Pancreas (tissue), 10 donors: ENCODE measurements at regions not wholly inside any gene's neighbourhood (a gene's known extent, or its start where the extent isn't known, plus 50 kb on each side); places are given as distances from the start of the nearest gene placed in this dataset.

Source experiments
- ATAC-seq, 4 donors: fragments of 200-7000 bp; cut with Tn5 transposase; one replicate each; pipeline versions ENCODE4 v1.8.0 to v1.9.1; 2020; ENCODE audit warnings: mild to moderate bottlenecking in 4 of 4, moderate library complexity in 4 of 4
- DNase-seq, 6 donors: peaks; one replicate each; pipeline ENCODE4 v3.0.0-alpha.2; 2020
- FAIRE-seq: peaks from 2 replicates; lab custom pipeline; 2012; peaks lifted over from hg19 to GRCh38; lab: Jason Lieb, UNC
- H3K27ac ChIP-seq, 4 donors: fragments of 200-600 bp; sonication (generic); 1 replicate in 3 of 4; 2 replicates in 1 of 4; pipeline versions ENCODE4 v1.5.0 to v1.8.0; 2020
- H3K27me3 ChIP-seq, 4 donors: fragments of 200-600 bp; one replicate each; pipeline ENCODE4 v1.8.0; 2021
- H3K36me3 ChIP-seq, 3 donors: fragments of 200-600 bp; sonication (generic) in 1 of 3; one replicate each; pipeline versions ENCODE4 v1.5.0 to v1.8.0; 2020 to 2021
- H3K4me1 ChIP-seq, 3 donors: fragments of 200-600 bp; one replicate each; pipeline ENCODE4 v1.8.0; 2021
- H3K4me3 ChIP-seq, 4 donors: fragments of 200-600 bp; sonication (generic) in 2 of 4; one replicate each; pipeline versions ENCODE4 v1.5.0 to v1.8.0; 2020 to 2021
- H3K9me3 ChIP-seq, 4 donors: fragments of 200-600 bp; one replicate each; pipeline ENCODE4 v1.8.0; 2021
- WGBS, 2 donors: extraction: QIAGEN DNeasy Blood & Tissue Kit; methylation state at CpG; one replicate each; pipeline ENCODE4 v1.1.7; 2013; 5-methylcytosine and 5-hydroxymethylcytosine counted together
- intact Hi-C, 3 donors: fragments of 100-400 bp; cut with DNase I; formaldehyde crosslinking; loops; one replicate each; pipeline versions ENCODE4 v1.11.1 to v1.14.2; 2022
- TF ChIP-seq, protein P1 (sequence below), 4 donors: fragments of 200-600 bp; sonication (generic) in 3 of 4; IDR thresholded peaks; one replicate each; pipeline versions ENCODE4 v1.5.0 to v1.8.0; 2021; ENCODE audit warnings: antibody characterized with exemption in 4 of 4
- donor health status: healthy with polysubstance abuse.
- donor health status: DM: no; HTN: no; CAD: no; lungs with moderate emphysema.
- donor health status: DM: no; HTN: no; CAD: no.
- donor health status: control.
- donor health status: control.
- donor health status: Bipolar disorder and iron deficiency.
- donor health status: DM: yes; HTN: yes; CAD: no.
- donor health status: DM: no; HTN: no; CAD: no.
- donor health status: DM: no; HTN: no; CAD: no.
- donor health status: DM: yes; HTN: yes; CAD: no.

DNA sequence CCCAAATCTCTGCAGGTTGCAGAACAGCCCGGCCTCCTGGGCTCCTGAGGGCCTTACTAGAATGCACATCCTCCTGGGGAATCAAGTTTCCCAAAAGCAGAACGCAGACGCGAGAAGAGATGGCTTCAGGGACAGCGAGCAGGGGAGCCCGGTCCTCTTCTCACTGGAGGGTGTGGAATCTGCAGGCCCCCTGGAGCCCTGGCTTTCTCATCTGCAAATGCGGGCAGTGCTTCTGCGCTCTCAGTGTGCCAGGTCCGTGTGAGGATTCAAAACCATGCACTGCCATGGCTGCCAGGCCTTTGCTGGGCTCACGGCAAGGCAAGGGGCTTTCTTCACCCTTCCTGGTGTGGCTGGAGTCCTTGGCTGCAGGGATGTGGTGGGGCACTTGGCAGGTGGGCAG is 330.9 kb upstream of the MKI67 start:
- intact Hi-C loops, result no loop called here
- Histone ChIP-seq H3K36me3 (no peaks in the 10 kb centered on the region), H3K27me3 (no peaks in the 10 kb centered on the region), H3K9me3 (no peaks in the 10 kb centered on the region), H3K27ac (no peak overlapping the region), H3K4me1 (no peaks in the 10 kb centered on the region), H3K4me3 (no peak overlapping the region)
- TF ChIP-seq, protein P1, sequence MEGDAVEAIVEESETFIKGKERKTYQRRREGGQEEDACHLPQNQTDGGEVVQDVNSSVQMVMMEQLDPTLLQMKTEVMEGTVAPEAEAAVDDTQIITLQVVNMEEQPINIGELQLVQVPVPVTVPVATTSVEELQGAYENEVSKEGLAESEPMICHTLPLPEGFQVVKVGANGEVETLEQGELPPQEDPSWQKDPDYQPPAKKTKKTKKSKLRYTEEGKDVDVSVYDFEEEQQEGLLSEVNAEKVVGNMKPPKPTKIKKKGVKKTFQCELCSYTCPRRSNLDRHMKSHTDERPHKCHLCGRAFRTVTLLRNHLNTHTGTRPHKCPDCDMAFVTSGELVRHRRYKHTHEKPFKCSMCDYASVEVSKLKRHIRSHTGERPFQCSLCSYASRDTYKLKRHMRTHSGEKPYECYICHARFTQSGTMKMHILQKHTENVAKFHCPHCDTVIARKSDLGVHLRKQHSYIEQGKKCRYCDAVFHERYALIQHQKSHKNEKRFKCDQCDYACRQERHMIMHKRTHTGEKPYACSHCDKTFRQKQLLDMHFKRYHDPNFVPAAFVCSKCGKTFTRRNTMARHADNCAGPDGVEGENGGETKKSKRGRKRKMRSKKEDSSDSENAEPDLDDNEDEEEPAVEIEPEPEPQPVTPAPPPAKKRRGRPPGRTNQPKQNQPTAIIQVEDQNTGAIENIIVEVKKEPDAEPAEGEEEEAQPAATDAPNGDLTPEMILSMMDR (IDR thresholded peaks at IDR 0.05), result no peak
- FAIRE-seq (no peak), ATAC-seq (no peak), DNase-seq (no peak)
- WGBS, 2 donors, result 73 to 75% methylated on average over 10 of the region's 10 CpGs

DNA sequence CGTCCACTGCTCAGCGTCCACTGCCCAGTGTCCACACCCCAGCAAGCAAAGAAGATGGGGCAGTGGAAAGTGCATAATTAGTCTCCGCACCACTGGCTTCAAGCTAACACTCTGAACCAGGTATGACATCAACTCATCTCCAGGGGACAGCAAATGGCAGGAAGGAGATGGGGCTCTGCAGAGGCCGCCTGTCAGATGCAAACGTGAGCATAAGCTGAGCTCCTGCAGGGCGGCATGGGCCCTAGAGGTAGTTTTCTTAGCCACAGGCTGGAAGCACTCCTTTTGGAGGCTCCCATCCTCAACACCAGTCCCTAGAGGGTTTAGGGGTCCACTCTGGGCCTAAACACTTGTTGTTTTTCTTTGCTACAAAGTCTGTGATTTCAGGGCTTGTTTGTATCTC is 335.8 kb upstream of the MKI67 start:
- no peaks in the 10 kb centered on the region for H3K4me1 ChIP-seq
- H3K4me3 ChIP-seq, result no peak overlapping the region
- H3K9me3 ChIP-seq, result no peaks in the 10 kb centered on the region
- WGBS, 2 donors, result 52 to 63% methylated on average over 6 of the region's 6 CpGs
- H3K27me3 ChIP-seq, result no peaks in the 10 kb centered on the region
- no peak for FAIRE-seq
- ATAC-seq, result no peak
- intact Hi-C loops, result no loop called here
- no peaks in the 10 kb centered on the region for H3K36me3 ChIP-seq
- no peak for DNase-seq
- TF ChIP-seq, protein P1 (IDR thresholded peaks at IDR 0.05), result no peak
- no peak overlapping the region for H3K27ac ChIP-seq

DNA sequence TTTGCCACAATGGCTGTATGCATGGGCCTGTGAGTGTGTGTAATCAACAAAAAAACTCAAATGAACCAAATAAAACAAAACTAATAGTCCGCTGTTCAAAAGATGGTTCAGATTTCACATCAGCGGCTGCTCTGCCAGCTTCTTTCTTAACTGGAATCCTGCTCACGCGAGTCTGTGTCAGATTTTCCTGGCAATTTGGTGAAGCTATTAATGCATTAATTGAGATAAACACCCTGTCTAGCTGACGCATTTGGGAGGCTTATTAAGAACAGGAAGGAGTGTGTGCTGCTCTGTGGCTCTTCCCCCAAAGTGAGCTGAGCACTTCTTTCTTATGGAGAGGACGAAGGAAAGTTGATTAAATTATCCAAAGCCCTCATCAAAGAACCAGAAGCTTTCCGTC is 336.6 kb upstream of the MKI67 start:
- FAIRE-seq (no peak), ATAC-seq (no peak), DNase-seq (no peak)
- intact Hi-C loops, result no loop called here
- H3K4me3 ChIP-seq, result no peak overlapping the region
- H3K9me3 ChIP-seq, result no peaks in the 10 kb centered on the region
- H3K27me3 ChIP-seq, result no peaks in the 10 kb centered on the region
- TF ChIP-seq, protein P1 (IDR thresholded peaks at IDR 0.05), result no peak
- no peak overlapping the region for H3K27ac ChIP-seq
- WGBS, 2 donors, result 45 to 53% methylated on average over 7 of the region's 7 CpGs
- H3K36me3 ChIP-seq, result no peaks in the 10 kb centered on the region
- H3K4me1 ChIP-seq, result no peaks in the 10 kb centered on the region

DNA sequence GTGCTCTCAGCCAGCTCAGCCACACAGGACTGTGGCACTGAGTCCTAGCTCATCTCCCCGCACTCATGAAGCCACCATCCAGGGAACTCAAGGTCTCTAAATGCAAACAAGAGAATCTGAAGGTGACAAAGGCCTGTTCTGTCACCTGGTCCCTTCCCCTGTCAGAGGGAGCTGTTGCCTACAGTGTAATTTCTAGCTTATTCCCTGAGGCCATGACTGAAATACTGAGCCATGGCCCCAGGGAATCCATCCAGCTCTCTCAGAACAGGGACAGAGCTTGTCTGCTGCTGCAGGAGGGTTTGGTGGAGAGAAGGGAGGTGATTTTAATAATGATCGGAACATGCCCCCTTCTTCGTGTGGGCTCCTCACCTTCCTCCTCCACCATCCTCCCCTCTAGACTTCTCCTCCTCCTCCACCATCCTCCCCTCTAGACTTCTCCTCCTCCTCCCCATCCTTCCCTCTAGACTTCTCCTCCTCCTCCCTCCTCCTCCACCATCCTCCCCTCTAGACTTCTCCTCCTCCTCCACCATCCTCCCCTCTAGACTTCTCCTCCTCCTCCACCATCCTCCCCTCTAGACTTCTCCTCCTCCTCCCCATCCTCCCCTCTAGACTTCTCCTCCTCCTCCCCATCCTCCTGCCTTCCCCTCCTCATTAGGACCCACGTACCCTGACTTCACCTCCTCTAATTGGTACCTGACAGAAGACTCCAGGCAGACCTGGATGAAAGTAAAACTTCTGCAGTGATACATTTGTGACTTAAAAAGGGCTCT is 338.0 kb upstream of the MKI67 start:
- intact Hi-C loops, result no loop called here
- Histone ChIP-seq H3K27ac (no peak overlapping the region), H3K36me3 (no peaks in the 10 kb centered on the region), H3K27me3 (no peaks in the 10 kb centered on the region), H3K9me3 (no peaks in the 10 kb centered on the region), H3K4me3 (no peak overlapping the region), H3K4me1 (no peaks in the 10 kb centered on the region)
- ATAC-seq, result no peak
- 41 to 63% methylated on average over 4 of the region's 4 CpGs for WGBS, 2 donors
- FAIRE-seq, result peak; percentile 99
- DNase-seq, result peak in 2 of 6 donors; percentile 66 to 76
- TF ChIP-seq, protein P1 (IDR thresholded peaks at IDR 0.05), result no peak

DNA sequence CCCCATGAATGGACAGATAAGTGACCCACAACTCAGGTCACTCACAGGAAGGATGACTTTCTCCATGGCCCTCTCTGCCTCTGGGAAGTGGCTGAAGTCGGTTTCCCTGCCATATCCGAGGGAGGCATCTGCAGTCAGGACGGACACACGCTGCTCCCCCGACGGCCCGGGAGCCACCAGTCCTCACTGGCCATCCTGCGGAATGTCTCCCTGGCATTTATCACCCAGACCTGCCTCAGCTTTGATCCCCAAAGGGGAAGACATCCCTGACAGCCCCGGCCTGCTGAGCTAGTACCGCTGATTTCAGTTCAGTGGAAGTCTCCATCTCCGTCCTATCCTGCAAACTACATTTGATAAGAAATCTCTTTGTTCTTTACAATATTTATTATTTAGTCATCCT is 339.5 kb upstream of the MKI67 start:
- Histone ChIP-seq H3K27me3 (no peaks in the 10 kb centered on the region), H3K27ac (no peak overlapping the region), H3K4me1 (no peaks in the 10 kb centered on the region), H3K36me3 (no peaks in the 10 kb centered on the region), H3K9me3 (no peaks in the 10 kb centered on the region), H3K4me3 (no peak overlapping the region)
- TF ChIP-seq, protein P1 (IDR thresholded peaks at IDR 0.05), result no peak
- WGBS, 2 donors, result 55 to 56% methylated on average over 11 of the region's 11 CpGs
- intact Hi-C loops, result no loop called here
- FAIRE-seq (no peak), DNase-seq (no peak), ATAC-seq (no peak)
